ENCODE measurements at regions not wholly inside any gene's neighbourhood (a gene's known extent, or its start where the extent isn't known, plus 50 kb on each side); places are given as distances from the start of the nearest gene placed in this dataset.

DNA sequence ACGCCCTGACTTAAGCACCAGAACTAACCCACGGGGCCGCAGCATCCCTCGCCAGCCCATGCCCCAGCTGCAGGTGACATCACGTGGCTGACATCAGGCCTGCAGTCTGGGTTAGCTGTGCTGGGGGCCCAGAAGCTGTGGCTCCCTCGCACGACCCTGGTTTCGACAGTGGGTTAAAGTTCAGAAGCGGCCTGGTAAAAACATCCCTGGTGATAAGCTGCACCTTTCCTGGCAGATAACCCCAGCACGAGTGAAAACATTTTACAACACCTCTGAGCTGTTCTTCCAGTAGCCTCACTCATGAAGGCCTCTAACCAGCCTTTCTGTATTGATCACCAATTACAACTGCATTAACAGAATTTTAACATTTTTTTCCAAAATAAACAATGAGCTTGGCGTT lies 136.4 kb upstream of the RREB1 start:
- TF ChIP-seq, protein P1, sequence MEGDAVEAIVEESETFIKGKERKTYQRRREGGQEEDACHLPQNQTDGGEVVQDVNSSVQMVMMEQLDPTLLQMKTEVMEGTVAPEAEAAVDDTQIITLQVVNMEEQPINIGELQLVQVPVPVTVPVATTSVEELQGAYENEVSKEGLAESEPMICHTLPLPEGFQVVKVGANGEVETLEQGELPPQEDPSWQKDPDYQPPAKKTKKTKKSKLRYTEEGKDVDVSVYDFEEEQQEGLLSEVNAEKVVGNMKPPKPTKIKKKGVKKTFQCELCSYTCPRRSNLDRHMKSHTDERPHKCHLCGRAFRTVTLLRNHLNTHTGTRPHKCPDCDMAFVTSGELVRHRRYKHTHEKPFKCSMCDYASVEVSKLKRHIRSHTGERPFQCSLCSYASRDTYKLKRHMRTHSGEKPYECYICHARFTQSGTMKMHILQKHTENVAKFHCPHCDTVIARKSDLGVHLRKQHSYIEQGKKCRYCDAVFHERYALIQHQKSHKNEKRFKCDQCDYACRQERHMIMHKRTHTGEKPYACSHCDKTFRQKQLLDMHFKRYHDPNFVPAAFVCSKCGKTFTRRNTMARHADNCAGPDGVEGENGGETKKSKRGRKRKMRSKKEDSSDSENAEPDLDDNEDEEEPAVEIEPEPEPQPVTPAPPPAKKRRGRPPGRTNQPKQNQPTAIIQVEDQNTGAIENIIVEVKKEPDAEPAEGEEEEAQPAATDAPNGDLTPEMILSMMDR (IDR thresholded peaks at IDR 0.05; ENCODE audit: control insufficient read depth, extremely low read depth, insufficient read depth) = no peak
- no peak for DNase-seq (ENCODE audit: low read depth)

DNA sequence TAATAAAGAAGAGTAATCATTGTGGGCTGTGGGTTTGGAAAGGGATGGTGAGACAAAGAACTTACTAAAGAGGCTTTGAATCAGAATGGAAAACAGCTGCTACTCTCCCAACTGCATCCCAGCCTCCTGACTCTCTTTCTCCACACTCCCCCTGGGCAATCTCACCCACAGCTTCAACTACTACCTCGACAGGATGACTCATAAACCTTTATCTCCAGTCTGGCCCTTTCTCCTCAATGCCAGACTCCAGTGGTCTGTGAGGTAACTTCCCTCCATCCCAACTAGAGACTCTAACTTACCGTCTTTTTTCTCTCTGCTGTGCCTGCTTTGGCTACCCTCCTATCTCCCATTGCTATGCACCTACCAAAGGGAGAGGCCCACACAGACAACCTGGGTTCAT lies 135.3 kb upstream of the RREB1 start:
- no peak for DNase-seq (ENCODE audit: low read depth)
- TF ChIP-seq, protein P1 (IDR thresholded peaks at IDR 0.05; ENCODE audit: control insufficient read depth, extremely low read depth, insufficient read depth) = no peak
- no peak overlapping the region for H3K4me3 ChIP-seq (ENCODE audit: low read depth, low read length)

More for the DNA sequence above, 136.4 kb upstream of the RREB1 start:
- no peak overlapping the region for H3K4me3 ChIP-seq (ENCODE audit: low read depth, low read length)

- TF ChIP-seq, protein P1 (IDR thresholded peaks at IDR 0.05; ENCODE audit: control insufficient read depth, extremely low read depth, insufficient read depth) = no peak
- no peak for DNase-seq (ENCODE audit: low read depth)
- no peak overlapping the region for H3K4me3 ChIP-seq (ENCODE audit: low read depth, low read length)
Observed at GRCh38 chr6:6973721-6974120, 134.0 kb upstream of the RREB1 start.

DNA sequence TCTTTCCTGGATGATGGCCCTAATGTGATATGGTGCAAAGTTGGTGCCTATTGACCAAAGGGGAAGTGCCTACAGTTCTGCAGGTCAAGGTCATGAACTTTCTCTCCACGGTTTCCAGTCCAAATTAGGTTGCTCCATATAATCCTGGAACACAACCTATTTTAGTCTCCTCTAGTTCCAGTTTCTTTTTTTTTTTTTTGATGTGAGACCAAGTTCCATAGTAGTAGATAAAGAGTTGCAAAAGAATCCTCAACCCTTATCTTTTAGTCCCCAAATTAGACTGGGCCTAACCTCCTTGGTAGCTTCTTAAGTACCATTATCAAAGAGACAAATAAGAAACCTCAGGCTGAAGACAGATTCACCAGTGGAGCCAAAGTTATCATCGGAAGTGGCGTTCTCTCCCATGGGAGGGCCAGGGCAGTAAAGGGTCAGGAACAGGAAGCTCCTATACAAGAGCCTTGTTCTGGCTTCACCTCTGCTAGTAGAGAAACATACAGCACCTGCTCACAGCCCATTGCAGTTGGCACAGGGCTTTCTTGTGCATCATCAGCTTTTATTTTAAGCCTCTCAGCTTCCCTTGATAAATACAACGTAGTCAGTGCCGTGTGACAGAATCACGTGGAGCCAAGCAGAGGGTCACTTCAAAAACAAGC lies 132.2 kb upstream of the RREB1 start:
- TF ChIP-seq, protein P1 (IDR thresholded peaks at IDR 0.05; ENCODE audit: control insufficient read depth, extremely low read depth, insufficient read depth) = no peak
- no peak for DNase-seq (ENCODE audit: low read depth)
- H3K4me3 ChIP-seq (ENCODE audit: low read depth, low read length) = no peak overlapping the region

DNA sequence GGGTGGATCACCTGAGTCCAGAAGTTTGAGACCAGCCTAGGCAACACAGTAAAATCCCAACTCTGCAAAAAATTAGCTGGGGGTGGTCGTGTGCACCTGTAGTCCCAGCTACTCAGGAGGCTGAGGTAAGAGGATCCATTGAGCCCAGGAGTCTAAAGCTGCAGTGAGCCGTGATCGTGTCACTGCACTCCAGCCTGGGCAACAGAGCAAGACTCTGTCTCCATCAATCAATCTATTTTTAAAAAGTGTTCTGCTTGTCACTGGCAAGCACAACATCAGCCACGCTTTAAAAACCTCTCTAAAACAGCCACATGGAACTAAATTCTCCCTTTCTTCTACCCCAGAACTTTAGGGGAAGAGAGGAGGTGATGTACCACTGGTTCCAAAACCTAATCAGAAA lies 131.6 kb upstream of the RREB1 start:
- TF ChIP-seq, protein P1 (IDR thresholded peaks at IDR 0.05; ENCODE audit: control insufficient read depth, extremely low read depth, insufficient read depth) = no peak
- H3K4me3 ChIP-seq (ENCODE audit: low read depth, low read length) = no peak overlapping the region
- DNase-seq (ENCODE audit: low read depth) = no peak

DNA sequence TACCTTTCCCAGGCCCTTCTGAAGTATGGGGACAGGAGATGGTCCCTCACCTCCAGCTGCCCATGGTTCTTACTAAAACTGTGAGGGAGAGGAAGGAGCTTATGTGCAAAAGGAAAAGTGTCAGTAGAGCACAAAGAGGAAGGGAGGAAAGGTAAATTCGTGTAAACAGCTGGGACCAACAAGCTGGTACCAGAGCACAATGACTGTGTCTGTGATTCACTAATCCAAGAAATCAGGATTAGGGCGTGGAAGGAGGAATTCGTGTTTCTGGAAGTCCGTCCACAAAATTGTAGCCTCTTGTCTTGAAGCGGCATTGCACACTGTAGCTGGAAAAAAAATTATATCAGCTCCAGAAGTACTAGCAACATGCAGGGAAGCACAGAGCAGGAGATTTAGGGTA lies 129.0 kb upstream of the RREB1 start:
- no peak for DNase-seq (ENCODE audit: low read depth)
- H3K4me3 ChIP-seq (ENCODE audit: low read depth, low read length) = no peak overlapping the region
- TF ChIP-seq, protein P1 (IDR thresholded peaks at IDR 0.05; ENCODE audit: control insufficient read depth, extremely low read depth, insufficient read depth) = no peak

DNA sequence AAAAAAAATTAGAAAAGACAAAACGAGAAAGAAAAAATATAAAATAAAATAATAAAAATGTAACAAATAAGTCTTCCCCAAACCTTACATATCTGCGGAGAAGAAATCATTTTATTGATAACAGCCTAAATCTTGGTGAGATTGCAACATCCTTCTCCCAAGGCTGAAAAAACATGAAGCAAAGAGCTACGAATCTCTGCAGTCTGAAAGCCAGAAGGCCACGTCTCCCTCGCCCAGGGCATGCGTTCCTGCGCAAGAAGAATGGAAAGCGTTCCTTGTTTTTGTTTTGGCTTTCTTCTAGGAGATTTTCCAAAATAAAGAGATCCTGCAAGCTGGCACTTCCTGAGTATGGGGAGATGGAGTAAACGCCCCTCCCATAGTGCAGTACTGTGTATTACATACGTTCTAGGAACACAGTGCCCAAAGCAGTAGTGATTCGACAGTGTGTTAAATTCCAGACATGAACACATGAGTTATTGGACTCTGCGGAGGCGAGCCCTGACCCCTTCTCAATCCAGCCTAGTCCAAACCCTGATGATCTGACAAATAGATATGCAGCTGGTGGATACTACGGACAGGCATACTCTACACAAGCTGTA lies 126.7 kb upstream of the RREB1 start:
- no peak for DNase-seq (ENCODE audit: low read depth)
- TF ChIP-seq, protein P1 (IDR thresholded peaks at IDR 0.05; ENCODE audit: control insufficient read depth, extremely low read depth, insufficient read depth) = no peak
- no peak overlapping the region for H3K4me3 ChIP-seq (ENCODE audit: low read depth, low read length)

Measured in LNCaP clone FGC (cell line).